ENCODE measurements at regions not wholly inside any gene's neighbourhood (a gene's known extent, or its start where the extent isn't known, plus 50 kb on each side); places are given as distances from the start of the nearest gene placed in this dataset.

GRCh38 chr5:91591076-91591475 is 208.0 kb upstream of the ARRDC3 start:
- no CpG with 5 or more reads among the region's 1 CpG for WGBS (ENCODE audit: insufficient coverage)

GRCh38 chr5:91586232-91586631 is 203.1 kb upstream of the ARRDC3 start:
- no peak for DNase-seq

More at GRCh38 chr5:91591076-91591475, 208.0 kb upstream of the ARRDC3 start:
- Mint-ChIP-seq H3K27me3 (no peaks in the 10 kb centered on the region), H3K4me1 (no peaks in the 10 kb centered on the region), H3K9me3 (ENCODE audit: insufficient read depth) (peaks cover 14% of the 10 kb centered on the region), H3K4me3 (no peak overlapping the region), H3K27ac (no peak overlapping the region)
- intact Hi-C loops (cut with micrococcal nuclease): no loop called here
- no peaks in the 10 kb centered on the region for H3K36me3 ChIP-seq (replicated peaks in 1 of 2; ENCODE audit: control extremely low read depth in 1 of 2, control insufficient read depth in 1 of 2, extremely low read depth in 1 of 2, insufficient read depth in 2 of 2, low read length in 1 of 2)
- no peaks in the 10 kb centered on the region for H4K20me1 ChIP-seq (ENCODE audit: control insufficient read depth, insufficient read depth, low read length, poor library complexity, severe bottlenecking)
- no peak overlapping the region for H3K4me3 ChIP-seq (ENCODE audit: control extremely low read depth in 1 of 5, extremely low read depth in 1 of 5, insufficient read depth in 1 of 5, low read depth in 2 of 5, low read length in 4 of 5)
- no peak overlapping the region for H3K9ac ChIP-seq (ENCODE audit: low read length)
- H3K4me2 ChIP-seq (replicated peaks; ENCODE audit: low read depth, low read length, poor library complexity, severe bottlenecking): no peak overlapping the region
- H3K27me3 ChIP-seq (replicated peaks in 1 of 4; ENCODE audit: control extremely low read depth in 1 of 4, control insufficient read depth in 3 of 4, insufficient read depth in 4 of 4, low read length in 3 of 4): no peaks in the 10 kb centered on the region
- H2AFZ ChIP-seq (ENCODE audit: insufficient read depth, low read depth, low read length, poor library complexity, severe bottlenecking): no peak overlapping the region
- ChIA-PET CTCF (no interaction called here), POLR2A (no interaction called here)
- TF ChIP-seq CTCF (IDR thresholded peaks at IDR 0.05) (no peak), EZH2 (IDR thresholded peaks at IDR 0.05; ENCODE audit: borderline replicate concordance, insufficient read depth, low read depth, low read length, poor library complexity, severe bottlenecking) (no peak)
- no peaks in the 10 kb centered on the region for H3K4me1 ChIP-seq (ENCODE audit: control insufficient read depth in 2 of 2, insufficient read depth in 2 of 2, low read length in 2 of 2)
- no peak for DNase-seq
- H3K9me3 ChIP-seq (ENCODE audit: control extremely low read depth in 1 of 3, control insufficient read depth in 2 of 3, insufficient read depth in 1 of 3, low read length in 2 of 3): peaks cover 0 to 12% (median 0%) of the 10 kb centered on the region in 3 donors
- ATAC-seq (ENCODE audit: low read depth): no peak
- no peak overlapping the region for H3K27ac ChIP-seq (ENCODE audit: low read length in 2 of 2)
- no peaks in the 10 kb centered on the region for H3K79me2 ChIP-seq (ENCODE audit: control insufficient read depth, insufficient read depth, low read length)

More at GRCh38 chr5:91586232-91586631, 203.1 kb upstream of the ARRDC3 start:
- POLR2A ChIA-PET: no interaction called here
- H2AFZ ChIP-seq (ENCODE audit: insufficient read depth, low read depth, low read length, poor library complexity, severe bottlenecking): no peak overlapping the region
- no peaks in the 10 kb centered on the region for H3K79me2 ChIP-seq (ENCODE audit: control insufficient read depth, insufficient read depth, low read length)
- peaks cover 9% of the 10 kb centered on the region for H3K9me3 Mint-ChIP-seq (ENCODE audit: insufficient read depth)
- CTCF ChIA-PET: no interaction called here
- H3K4me3 Mint-ChIP-seq: no peak overlapping the region
- H3K9ac ChIP-seq (ENCODE audit: low read length): no peak overlapping the region
- H3K4me2 ChIP-seq (replicated peaks; ENCODE audit: low read depth, low read length, poor library complexity, severe bottlenecking): no peak overlapping the region
- H3K4me1 Mint-ChIP-seq: no peaks in the 10 kb centered on the region
- no peaks in the 10 kb centered on the region for H3K27me3 ChIP-seq (replicated peaks in 1 of 4; ENCODE audit: control extremely low read depth in 1 of 4, control insufficient read depth in 3 of 4, insufficient read depth in 4 of 4, low read length in 3 of 4)
- no peaks in the 10 kb centered on the region for H4K20me1 ChIP-seq (ENCODE audit: control insufficient read depth, insufficient read depth, low read length, poor library complexity, severe bottlenecking)
- H3K27me3 Mint-ChIP-seq: no peaks in the 10 kb centered on the region
- H3K9me3 ChIP-seq (ENCODE audit: control extremely low read depth in 1 of 3, control insufficient read depth in 2 of 3, insufficient read depth in 1 of 3, low read length in 2 of 3): peaks cover 0 to 4% (median 0%) of the 10 kb centered on the region in 3 donors
- no peak overlapping the region for H3K4me3 ChIP-seq (ENCODE audit: control extremely low read depth in 1 of 5, extremely low read depth in 1 of 5, insufficient read depth in 1 of 5, low read depth in 2 of 5, low read length in 4 of 5)
- no peak for ATAC-seq (ENCODE audit: low read depth)
- no peak overlapping the region for H3K27ac ChIP-seq (ENCODE audit: low read length in 2 of 2)
- H3K4me1 ChIP-seq (ENCODE audit: control insufficient read depth in 2 of 2, insufficient read depth in 2 of 2, low read length in 2 of 2): no peaks in the 10 kb centered on the region
- H3K27ac Mint-ChIP-seq: no peak overlapping the region
- WGBS (ENCODE audit: insufficient coverage): no CpG with 5 or more reads among the region's 2 CpGs
- intact Hi-C loops (cut with micrococcal nuclease): no loop called here
- H3K36me3 ChIP-seq (replicated peaks in 1 of 2; ENCODE audit: control extremely low read depth in 1 of 2, control insufficient read depth in 1 of 2, extremely low read depth in 1 of 2, insufficient read depth in 2 of 2, low read length in 1 of 2): no peaks in the 10 kb centered on the region
- TF ChIP-seq EZH2 (IDR thresholded peaks at IDR 0.05; ENCODE audit: borderline replicate concordance, insufficient read depth, low read depth, low read length, poor library complexity, severe bottlenecking) (no peak), CTCF (IDR thresholded peaks at IDR 0.05) (no peak)

Measured in B cell (primary cell).